NCI-H226 (cell line): ENCODE measurements at regions not wholly inside any gene's neighbourhood (a gene's known extent, or its start where the extent isn't known, plus 50 kb on each side); places are given as distances from the start of the nearest gene placed in this dataset.
"Not testable (repeated sequence)": the region's sequence is repeated elsewhere in the genome, so short reads cannot be mapped to it uniquely, and the experiment has no call there.

Experiments used
- DNase-seq: peaks from one replicate; pipeline ENCODE4 v3.0.0-alpha.2; 2015

- DNase-seq = no peak
Observed at GRCh38 chr3:34013818-34014570, 215.6 kb downstream of the PDCD6IP start.

- no peak for DNase-seq
Observed at GRCh38 chr3:34015204-34016142, 217.0 kb downstream of the PDCD6IP start.

GRCh38 chr3:34016925-34017587 is 218.6 kb downstream of the PDCD6IP start:
- DNase-seq = no peak

- no peak for DNase-seq
Observed at GRCh38 chr3:34017757-34018156, 219.3 kb downstream of the PDCD6IP start.

- DNase-seq = no peak
Observed at GRCh38 chr3:34019158-34019557, 220.7 kb downstream of the PDCD6IP start.

- no peak for DNase-seq
Observed at GRCh38 chr3:34020170-34020569, 221.7 kb downstream of the PDCD6IP start.

- DNase-seq = no peak
Observed at GRCh38 chr3:34020726-34021680, 222.6 kb downstream of the PDCD6IP start.

- no peak for DNase-seq
Observed at GRCh38 chr3:34022147-34022546, 223.7 kb downstream of the PDCD6IP start.

- DNase-seq = no peak
Observed at GRCh38 chr3:34024447-34025240, 226.2 kb downstream of the PDCD6IP start.

- no peak for DNase-seq
Observed at GRCh38 chr3:34033839-34034238, 235.4 kb downstream of the PDCD6IP start.

GRCh38 chr3:34034840-34035239 is 236.4 kb downstream of the PDCD6IP start:
- no peak for DNase-seq

GRCh38 chr3:34035775-34036174 is 237.3 kb downstream of the PDCD6IP start:
- no peak for DNase-seq

GRCh38 chr3:34037260-34037659 is 238.8 kb downstream of the PDCD6IP start:
- no peak for DNase-seq

GRCh38 chr3:34038131-34038530 is 239.7 kb downstream of the PDCD6IP start:
- no peak for DNase-seq

- no peak for DNase-seq
Observed at GRCh38 chr3:34046154-34046553, 247.7 kb downstream of the PDCD6IP start.

GRCh38 chr3:34053626-34054025 is 255.2 kb downstream of the PDCD6IP start:
- DNase-seq = no peak

- DNase-seq = no peak
Observed at GRCh38 chr3:34056181-34056910, 257.9 kb downstream of the PDCD6IP start.

GRCh38 chr3:34056951-34057390 is 258.5 kb downstream of the PDCD6IP start:
- DNase-seq = no peak

- not testable (repeated sequence) for DNase-seq
Observed at GRCh38 chr3:34060995-34061394, 262.6 kb downstream of the PDCD6IP start.

GRCh38 chr3:34065901-34066300 is 267.5 kb downstream of the PDCD6IP start:
- DNase-seq = no peak

GRCh38 chr3:34066328-34066727 is 267.9 kb downstream of the PDCD6IP start:
- no peak for DNase-seq
